ENCODE measurements at regions not wholly inside any gene's neighbourhood (a gene's known extent, or its start where the extent isn't known, plus 50 kb on each side); places are given as distances from the start of the nearest gene placed in this dataset.

DNA sequence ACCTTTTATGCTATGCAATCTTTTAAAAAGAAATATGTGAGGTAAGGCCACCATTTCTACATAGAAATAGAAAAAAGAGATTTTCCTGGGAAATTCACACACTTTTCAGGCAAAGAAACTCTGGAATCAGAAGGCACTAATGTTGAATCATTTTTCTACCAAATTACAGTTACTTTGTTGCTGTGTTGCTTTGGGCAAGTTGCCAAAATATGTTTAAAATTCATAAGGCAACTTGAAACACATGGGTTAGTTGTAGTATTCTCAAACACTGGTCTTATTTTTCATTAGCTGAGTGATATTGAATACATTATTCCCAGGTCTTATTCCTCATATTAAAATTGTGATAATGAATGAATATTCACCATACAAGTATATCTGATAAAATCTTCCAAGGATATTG, 195.0 kb upstream of the SLITRK1 start:
- TF ChIP-seq, protein P1, sequence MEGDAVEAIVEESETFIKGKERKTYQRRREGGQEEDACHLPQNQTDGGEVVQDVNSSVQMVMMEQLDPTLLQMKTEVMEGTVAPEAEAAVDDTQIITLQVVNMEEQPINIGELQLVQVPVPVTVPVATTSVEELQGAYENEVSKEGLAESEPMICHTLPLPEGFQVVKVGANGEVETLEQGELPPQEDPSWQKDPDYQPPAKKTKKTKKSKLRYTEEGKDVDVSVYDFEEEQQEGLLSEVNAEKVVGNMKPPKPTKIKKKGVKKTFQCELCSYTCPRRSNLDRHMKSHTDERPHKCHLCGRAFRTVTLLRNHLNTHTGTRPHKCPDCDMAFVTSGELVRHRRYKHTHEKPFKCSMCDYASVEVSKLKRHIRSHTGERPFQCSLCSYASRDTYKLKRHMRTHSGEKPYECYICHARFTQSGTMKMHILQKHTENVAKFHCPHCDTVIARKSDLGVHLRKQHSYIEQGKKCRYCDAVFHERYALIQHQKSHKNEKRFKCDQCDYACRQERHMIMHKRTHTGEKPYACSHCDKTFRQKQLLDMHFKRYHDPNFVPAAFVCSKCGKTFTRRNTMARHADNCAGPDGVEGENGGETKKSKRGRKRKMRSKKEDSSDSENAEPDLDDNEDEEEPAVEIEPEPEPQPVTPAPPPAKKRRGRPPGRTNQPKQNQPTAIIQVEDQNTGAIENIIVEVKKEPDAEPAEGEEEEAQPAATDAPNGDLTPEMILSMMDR (conservative IDR thresholded peaks at IDR 0.05; ENCODE audit: low read depth, low read length) = no peak
- no peak for TF ChIP-seq EZH2 (IDR thresholded peaks at IDR 0.05; ENCODE audit: borderline replicate concordance, low read depth, low read length, poor library complexity, severe bottlenecking)
